Stimulated activated CD4-positive, alpha-beta T cell treated with anti-CD3 and anti-CD28 coated beads, Interleukin-15, amount 100 ng/mL, for 48 hours (primary cell): ENCODE measurements at regions not wholly inside any gene's neighbourhood (a gene's known extent, or its start where the extent isn't known, plus 50 kb on each side); places are given as distances from the start of the nearest gene placed in this dataset.

Experiments
- DNase-seq, 2 donors: peaks; one replicate each; pipeline ENCODE4 v3.0.0-alpha.2; 2020; ENCODE audit warnings: low read depth in 2 of 2

GRCh38 chr2:145156199-145156598, 636.3 kb upstream of the ZEB2 start:
- no peak for DNase-seq

GRCh38 chr2:145155196-145155595, 635.3 kb upstream of the ZEB2 start:
- no peak for DNase-seq

GRCh38 chr2:145154731-145155130, 634.8 kb upstream of the ZEB2 start:
- DNase-seq: no peak

- DNase-seq: no peak
Measured at GRCh38 chr2:145146691-145147090, 626.8 kb upstream of the ZEB2 start.

GRCh38 chr2:145144131-145144728, 624.3 kb upstream of the ZEB2 start:
- DNase-seq: no peak

GRCh38 chr2:145141981-145142380, 622.1 kb upstream of the ZEB2 start:
- DNase-seq: no peak

- no peak for DNase-seq
Measured at GRCh38 chr2:145140658-145141057, 620.7 kb upstream of the ZEB2 start.

- DNase-seq: no peak
Measured at GRCh38 chr2:145138626-145139025, 618.7 kb upstream of the ZEB2 start.

GRCh38 chr2:145137901-145138300, 618.0 kb upstream of the ZEB2 start:
- DNase-seq: no peak

- DNase-seq: no peak
Measured at GRCh38 chr2:145137211-145137610, 617.3 kb upstream of the ZEB2 start.

GRCh38 chr2:145136702-145137101, 616.8 kb upstream of the ZEB2 start:
- no peak for DNase-seq

- DNase-seq: no peak
Measured at GRCh38 chr2:145126146-145126545, 606.2 kb upstream of the ZEB2 start.

- DNase-seq: no peak
Measured at GRCh38 chr2:145124085-145124484, 604.2 kb upstream of the ZEB2 start.

- DNase-seq: no peak
Measured at GRCh38 chr2:145123606-145124005, 603.7 kb upstream of the ZEB2 start.

GRCh38 chr2:145119225-145119624, 599.3 kb upstream of the ZEB2 start:
- DNase-seq: no peak

- DNase-seq: no peak
Measured at GRCh38 chr2:145116834-145117725, 597.2 kb upstream of the ZEB2 start.

- DNase-seq: no peak
Measured at GRCh38 chr2:145116056-145116455, 596.1 kb upstream of the ZEB2 start.

GRCh38 chr2:145114726-145115125, 594.8 kb upstream of the ZEB2 start:
- DNase-seq: no peak

- DNase-seq: no peak
Measured at GRCh38 chr2:145112467-145112866, 592.5 kb upstream of the ZEB2 start.

- no peak for DNase-seq
Measured at GRCh38 chr2:145110668-145111356, 590.9 kb upstream of the ZEB2 start.

- no peak for DNase-seq
Measured at GRCh38 chr2:145108959-145109710, 589.2 kb upstream of the ZEB2 start.

- no peak for DNase-seq
Measured at GRCh38 chr2:145108361-145108778, 588.5 kb upstream of the ZEB2 start.
